ENCODE measurements at regions not wholly inside any gene's neighbourhood (a gene's known extent, or its start where the extent isn't known, plus 50 kb on each side); places are given as distances from the start of the nearest gene placed in this dataset.
A peak's percentile ranks its signal among the peaks of the same experiment; 100 is the strongest.

DNA sequence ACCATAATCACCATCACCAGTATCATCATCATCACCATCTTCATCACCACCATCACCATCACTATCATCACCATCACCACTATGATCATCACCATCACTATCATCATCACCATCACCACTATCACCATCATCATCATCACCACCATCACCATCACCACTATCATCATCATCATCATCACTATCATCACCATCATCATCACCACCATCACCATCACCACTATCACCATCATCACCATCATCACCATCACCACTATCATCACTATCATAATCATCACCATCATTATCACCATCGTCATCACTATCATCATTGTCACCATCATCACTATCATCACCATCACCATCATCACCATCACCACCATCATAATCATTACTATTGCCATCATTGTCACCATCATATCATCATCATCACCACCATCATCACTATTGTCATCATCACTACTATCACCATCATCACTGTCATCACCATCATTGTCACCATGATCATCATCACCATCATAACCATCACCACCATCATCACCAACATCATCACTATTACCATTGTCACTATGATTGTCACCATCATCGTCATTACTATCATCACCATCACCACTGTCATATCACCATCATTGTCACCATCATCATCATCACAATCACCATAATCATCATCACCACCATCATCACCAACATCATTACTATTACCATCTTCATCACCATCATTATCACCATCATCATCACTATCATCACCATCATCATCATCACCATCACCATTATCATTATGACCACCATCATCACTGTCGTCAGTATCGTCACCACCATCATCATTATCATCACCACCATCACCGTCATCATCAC is 154.7 kb downstream of the ACTR3B start:
- Histone ChIP-seq H3K9ac (ENCODE audit: insufficient read depth, low read depth, low read length) (no peak overlapping the region), H3K36me3 (replicated peaks in 1 of 2; ENCODE audit: control insufficient read depth in 1 of 2, insufficient read depth in 2 of 2, low read length in 2 of 2) (no peaks in the 10 kb centered on the region), H3K4me1 (ENCODE audit: insufficient read depth, low read length) (peaks cover 53% of the 10 kb centered on the region), H3K4me2 (ENCODE audit: low read depth, low read length) (no peak overlapping the region), H3K27me3 (ENCODE audit: control insufficient read depth in 1 of 2, insufficient read depth in 2 of 2, low read length in 2 of 2) (no peaks in the 10 kb centered on the region), H4K20me1 (ENCODE audit: insufficient read depth, low read length) (no peaks in the 10 kb centered on the region), H3K4me3 (replicated peaks in 1 of 3; ENCODE audit: insufficient read depth in 1 of 3, low read depth in 2 of 3, low read length in 3 of 3) (no peak overlapping the region), H2AFZ (ENCODE audit: low read length) (no peak overlapping the region), H3K9me3 (ENCODE audit: low read length) (no peaks in the 10 kb centered on the region), H3K79me2 (ENCODE audit: insufficient read depth, low read length) (no peaks in the 10 kb centered on the region), H3K27ac (ENCODE audit: extremely low read length, insufficient read depth, low read length) (no peak overlapping the region)
- ATAC-seq, result no peak
- FAIRE-seq, result peak; percentile 18
- no peak for DNase-seq (ENCODE audit: low spot score)
- intact Hi-C loops (cut with micrococcal nuclease; ENCODE audit: unreplicated experiment) (no loop called here), in situ Hi-C loops (cut with HindIII; ENCODE audit: extremely low pct_ligation_motif_present, low pct_unique_long_range_greater_than_20kb) (no loop called here)
- ChIA-PET CTCF (ENCODE audit: low intra/inter-chr PET ratio, low total read pairs) (no interaction called here), POLR2A (interaction anchor here (2.4 kb wide), 1 partner anchor 14 kb away, joined by 17 read pairs; no protein-coding TSS in a partner anchor)
- BruUV-seq (replicated peaks), result no TSS peak
- 90% methylated on average over 5 of the region's 5 CpGs for WGBS (ENCODE audit: low lambda C conversion rate)
- TF ChIP-seq FOXA1 (IDR thresholded peaks at IDR 0.05) (peak; percentile 3; the same call in 1 of the 2 replicates), FOXA1 (CRISPR knock-in tag; IDR thresholded peaks at IDR 0.05) (no peak), FOXK2 (IDR thresholded peaks at IDR 0.05) (0 out of 2 replicates have a peak, but pooled peaks have one; percentile 24), CREB1 (IDR thresholded peaks at IDR 0.05) (peak; percentile 96), CREB1 (CRISPR knock-in tag; IDR thresholded peaks at IDR 0.05) (no peak), SIN3B (IDR thresholded peaks at IDR 0.05; ENCODE audit: low read length) (no peak), ATF7 (IDR thresholded peaks at IDR 0.05) (0 out of 2 replicates have a peak, but pooled peaks have one; percentile 25), ATF7 (CRISPR knock-in tag; IDR thresholded peaks at IDR 0.05) (no peak), ZNF207 (IDR thresholded peaks at IDR 0.05; ENCODE audit: borderline replicate concordance) (peak; percentile 96), FOXP1 (IDR thresholded peaks at IDR 0.05) (peak; percentile 13; the same call in 1 of the 2 replicates), FOXP1 (CRISPR knock-in tag; IDR thresholded peaks at IDR 0.05) (no peak), IKZF1 (IDR thresholded peaks at IDR 0.05) (peak; percentile 55; the same call in 1 of the 2 replicates), HNRNPK (IDR thresholded peaks at IDR 0.05; ENCODE audit: low read depth, low read length, poor library complexity, severe bottlenecking) (no peak), SSRP1 (CRISPR knock-in tag; IDR thresholded peaks at IDR 0.05) (no peak)
- TF ChIP-seq, protein P1, sequence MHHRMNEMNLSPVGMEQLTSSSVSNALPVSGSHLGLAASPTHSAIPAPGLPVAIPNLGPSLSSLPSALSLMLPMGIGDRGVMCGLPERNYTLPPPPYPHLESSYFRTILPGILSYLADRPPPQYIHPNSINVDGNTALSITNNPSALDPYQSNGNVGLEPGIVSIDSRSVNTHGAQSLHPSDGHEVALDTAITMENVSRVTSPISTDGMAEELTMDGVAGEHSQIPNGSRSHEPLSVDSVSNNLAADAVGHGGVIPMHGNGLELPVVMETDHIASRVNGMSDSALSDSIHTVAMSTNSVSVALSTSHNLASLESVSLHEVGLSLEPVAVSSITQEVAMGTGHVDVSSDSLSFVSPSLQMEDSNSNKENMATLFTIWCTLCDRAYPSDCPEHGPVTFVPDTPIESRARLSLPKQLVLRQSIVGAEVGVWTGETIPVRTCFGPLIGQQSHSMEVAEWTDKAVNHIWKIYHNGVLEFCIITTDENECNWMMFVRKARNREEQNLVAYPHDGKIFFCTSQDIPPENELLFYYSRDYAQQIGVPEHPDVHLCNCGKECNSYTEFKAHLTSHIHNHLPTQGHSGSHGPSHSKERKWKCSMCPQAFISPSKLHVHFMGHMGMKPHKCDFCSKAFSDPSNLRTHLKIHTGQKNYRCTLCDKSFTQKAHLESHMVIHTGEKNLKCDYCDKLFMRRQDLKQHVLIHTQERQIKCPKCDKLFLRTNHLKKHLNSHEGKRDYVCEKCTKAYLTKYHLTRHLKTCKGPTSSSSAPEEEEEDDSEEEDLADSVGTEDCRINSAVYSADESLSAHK (CRISPR knock-in tag; IDR thresholded peaks at IDR 0.05; ENCODE audit: borderline replicate concordance), result no peak
